ENCODE measurements at regions not wholly inside any gene's neighbourhood (a gene's known extent, or its start where the extent isn't known, plus 50 kb on each side); places are given as distances from the start of the nearest gene placed in this dataset.

DNA sequence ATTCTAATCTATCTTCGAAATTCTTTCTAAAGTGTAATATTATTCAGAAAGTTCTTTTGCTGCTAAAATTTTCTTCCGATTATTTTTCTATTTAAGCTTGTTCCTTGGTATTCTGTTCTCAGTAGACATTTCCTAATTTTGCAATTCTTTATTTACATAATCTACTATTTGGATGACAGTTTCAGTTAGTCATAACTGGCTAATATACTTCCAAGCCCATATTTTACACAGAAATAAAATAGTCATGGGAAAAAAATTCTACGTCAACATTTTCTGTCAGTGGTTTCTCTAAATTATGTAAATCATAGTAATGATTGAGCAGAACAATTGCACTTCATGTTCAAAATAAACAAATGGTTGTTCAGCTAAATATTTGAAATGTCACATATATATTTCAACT, 178.0 kb upstream of the ANKRD50 start:
- H3K36me3 ChIP-seq: no peaks in the 10 kb centered on the region
- no peaks in the 10 kb centered on the region for H3K27me3 ChIP-seq (replicated peaks)
- H3K4me3 ChIP-seq: no peak overlapping the region
- no peak overlapping the region for H3K27ac ChIP-seq
- H3K9me3 ChIP-seq (replicated peaks): no peaks in the 10 kb centered on the region
- no peak for DNase-seq (ENCODE audit: low read depth in 1 of 2, low spot score in 2 of 2)
- H3K4me1 ChIP-seq (replicated peaks): no peaks in the 10 kb centered on the region

GRCh38 chr4:124887739-124888138, 175.2 kb upstream of the ANKRD50 start:
- H3K27ac ChIP-seq: no peak overlapping the region
- H3K36me3 ChIP-seq: no peaks in the 10 kb centered on the region
- H3K9me3 ChIP-seq (replicated peaks): no peaks in the 10 kb centered on the region
- no peak for DNase-seq (ENCODE audit: low read depth in 1 of 2, low spot score in 2 of 2)
- no peaks in the 10 kb centered on the region for H3K27me3 ChIP-seq (replicated peaks)
- H3K4me3 ChIP-seq: no peak overlapping the region
- no peaks in the 10 kb centered on the region for H3K4me1 ChIP-seq (replicated peaks)

GRCh38 chr4:124884316-124884715, 171.8 kb upstream of the ANKRD50 start:
- H3K27ac ChIP-seq: no peak overlapping the region
- H3K27me3 ChIP-seq (replicated peaks): no peaks in the 10 kb centered on the region
- DNase-seq (ENCODE audit: low read depth in 1 of 2, low spot score in 2 of 2): no peak
- no peak overlapping the region for H3K4me3 ChIP-seq
- no peaks in the 10 kb centered on the region for H3K9me3 ChIP-seq (replicated peaks)
- no peaks in the 10 kb centered on the region for H3K36me3 ChIP-seq
- H3K4me1 ChIP-seq (replicated peaks): no peaks in the 10 kb centered on the region

GRCh38 chr4:124883632-124884031, 171.1 kb upstream of the ANKRD50 start:
- Histone ChIP-seq H3K4me3 (no peak overlapping the region), H3K27me3 (replicated peaks) (no peaks in the 10 kb centered on the region), H3K36me3 (no peaks in the 10 kb centered on the region), H3K4me1 (replicated peaks) (no peaks in the 10 kb centered on the region), H3K9me3 (replicated peaks) (no peaks in the 10 kb centered on the region), H3K27ac (no peak overlapping the region)
- no peak for DNase-seq (ENCODE audit: low read depth in 1 of 2, low spot score in 2 of 2)

DNA sequence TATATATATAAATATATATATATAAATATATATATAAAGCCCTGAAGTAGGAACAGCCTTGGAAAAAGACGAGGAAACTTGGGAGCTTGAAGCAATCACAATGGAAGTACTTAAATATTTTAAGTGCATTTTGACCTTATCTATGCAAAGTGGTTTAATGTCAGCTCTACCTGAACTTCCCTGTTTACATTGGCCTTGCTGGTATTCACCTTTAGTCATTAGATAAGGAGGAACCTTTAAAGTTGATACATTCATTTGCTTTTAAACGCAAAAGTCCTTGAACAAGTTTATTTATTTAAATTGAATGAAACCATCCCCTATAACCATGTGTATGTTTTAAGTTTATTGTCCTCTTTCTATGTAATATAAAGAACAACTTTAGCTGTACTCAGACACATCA, 166.7 kb upstream of the ANKRD50 start:
- H3K27ac ChIP-seq: no peak overlapping the region
- no peaks in the 10 kb centered on the region for H3K9me3 ChIP-seq (replicated peaks)
- no peaks in the 10 kb centered on the region for H3K36me3 ChIP-seq
- no peaks in the 10 kb centered on the region for H3K27me3 ChIP-seq (replicated peaks)
- no peaks in the 10 kb centered on the region for H3K4me1 ChIP-seq (replicated peaks)
- no peak for DNase-seq (ENCODE audit: low read depth in 1 of 2, low spot score in 2 of 2)
- no peak overlapping the region for H3K4me3 ChIP-seq

DNA sequence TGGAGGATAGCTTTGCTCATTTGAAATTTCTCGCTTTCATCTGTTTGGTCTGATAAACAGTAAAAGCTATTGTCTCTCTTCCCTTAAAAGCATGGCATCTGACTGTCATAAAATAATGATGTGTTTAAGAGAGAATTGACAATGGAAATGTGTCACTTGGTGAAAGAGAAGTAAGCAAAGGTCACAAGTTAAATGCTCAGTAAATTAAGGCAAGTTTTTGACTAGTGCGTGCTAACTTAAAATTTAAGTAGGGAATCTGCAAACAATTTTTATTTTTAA, 161.6 kb upstream of the ANKRD50 start:
- DNase-seq (ENCODE audit: low read depth in 1 of 2, low spot score in 2 of 2): no peak
- Histone ChIP-seq H3K36me3 (no peaks in the 10 kb centered on the region), H3K4me1 (replicated peaks) (no peaks in the 10 kb centered on the region), H3K27me3 (replicated peaks) (no peaks in the 10 kb centered on the region), H3K4me3 (no peak overlapping the region), H3K27ac (no peak overlapping the region), H3K9me3 (replicated peaks) (no peaks in the 10 kb centered on the region)

DNA sequence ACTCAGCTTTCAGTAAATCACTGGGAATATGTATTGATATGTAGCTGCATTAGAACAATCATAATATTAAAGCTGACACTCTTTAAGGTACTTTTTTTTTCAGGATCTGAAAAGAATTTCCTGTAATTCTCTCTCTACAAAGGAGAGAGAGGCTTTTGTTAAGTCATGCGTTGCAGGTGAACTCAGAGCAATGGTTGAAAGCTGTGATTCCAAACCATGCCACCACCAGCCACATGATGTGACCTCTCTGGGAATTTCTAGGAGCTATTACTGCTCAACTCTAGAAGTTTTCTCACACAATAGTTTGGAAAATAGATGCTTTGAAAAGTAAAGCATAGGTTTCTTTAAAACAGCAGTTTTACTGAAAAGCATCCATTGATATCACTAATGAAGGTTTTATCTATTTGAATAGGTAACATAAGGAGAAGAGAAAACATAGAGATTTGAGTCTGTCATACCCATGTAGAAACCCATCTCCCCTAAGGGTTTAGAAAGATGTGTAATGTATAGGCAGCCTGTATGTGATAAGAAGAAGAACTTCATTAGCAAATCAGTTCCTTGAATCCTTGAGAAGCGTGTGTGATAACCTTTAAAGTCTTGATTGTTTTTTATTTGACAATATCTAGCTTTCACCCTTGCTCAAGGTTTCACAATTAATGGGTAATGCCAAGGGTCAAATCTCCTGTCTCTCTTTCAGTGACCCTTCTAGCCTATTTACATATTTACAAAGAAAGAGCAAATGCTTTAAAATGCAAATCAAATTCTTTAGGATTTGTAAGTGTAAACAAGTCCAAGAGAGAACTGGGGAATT, 161.0 kb upstream of the ANKRD50 start:
- no peaks in the 10 kb centered on the region for H3K27me3 ChIP-seq (replicated peaks)
- H3K27ac ChIP-seq: no peak overlapping the region
- no peaks in the 10 kb centered on the region for H3K4me1 ChIP-seq (replicated peaks)
- DNase-seq (ENCODE audit: low read depth in 1 of 2, low spot score in 2 of 2): no peak
- H3K36me3 ChIP-seq: no peaks in the 10 kb centered on the region
- H3K9me3 ChIP-seq (replicated peaks): no peaks in the 10 kb centered on the region
- no peak overlapping the region for H3K4me3 ChIP-seq

DNA sequence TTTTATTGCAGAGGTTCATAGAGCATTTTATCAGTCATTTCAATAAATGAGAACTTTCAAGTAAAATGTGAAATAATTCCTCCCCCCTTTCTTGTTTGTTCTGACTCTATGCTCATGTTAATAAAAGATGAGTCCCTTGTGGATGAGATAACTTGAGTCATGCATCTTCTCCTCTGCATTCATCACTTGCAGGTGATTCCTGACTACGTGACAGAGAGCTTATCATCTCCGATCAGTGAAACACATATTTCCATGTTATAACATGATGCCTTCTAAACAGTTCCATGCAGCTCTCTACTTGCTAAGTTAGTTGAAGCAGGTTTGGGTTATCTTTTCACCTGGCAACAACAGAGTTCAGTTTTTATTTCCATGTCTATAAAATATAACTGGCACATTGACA, 160.1 kb upstream of the ANKRD50 start:
- no peaks in the 10 kb centered on the region for H3K9me3 ChIP-seq (replicated peaks)
- H3K27ac ChIP-seq: no peak overlapping the region
- DNase-seq (ENCODE audit: low read depth in 1 of 2, low spot score in 2 of 2): no peak
- no peaks in the 10 kb centered on the region for H3K27me3 ChIP-seq (replicated peaks)
- no peaks in the 10 kb centered on the region for H3K36me3 ChIP-seq
- no peak overlapping the region for H3K4me3 ChIP-seq
- no peaks in the 10 kb centered on the region for H3K4me1 ChIP-seq (replicated peaks)

GRCh38 chr4:124869961-124870495, 157.5 kb upstream of the ANKRD50 start:
- no peaks in the 10 kb centered on the region for H3K9me3 ChIP-seq (replicated peaks)
- no peak overlapping the region for H3K4me3 ChIP-seq
- no peaks in the 10 kb centered on the region for H3K36me3 ChIP-seq
- DNase-seq (ENCODE audit: low read depth in 1 of 2, low spot score in 2 of 2): no peak
- no peaks in the 10 kb centered on the region for H3K27me3 ChIP-seq (replicated peaks)
- no peak overlapping the region for H3K27ac ChIP-seq
- no peaks in the 10 kb centered on the region for H3K4me1 ChIP-seq (replicated peaks)

- H3K27me3 ChIP-seq (replicated peaks): no peaks in the 10 kb centered on the region
- H3K9me3 ChIP-seq (replicated peaks): no peaks in the 10 kb centered on the region
- H3K27ac ChIP-seq: no peak overlapping the region
- H3K4me1 ChIP-seq (replicated peaks): no peaks in the 10 kb centered on the region
- no peak for DNase-seq (ENCODE audit: low read depth in 1 of 2, low spot score in 2 of 2)
- H3K36me3 ChIP-seq: no peaks in the 10 kb centered on the region
- no peak overlapping the region for H3K4me3 ChIP-seq
These were observed 156.0 kb upstream of the ANKRD50 start for GRCh38 chr4:124868495-124868894.

DNA sequence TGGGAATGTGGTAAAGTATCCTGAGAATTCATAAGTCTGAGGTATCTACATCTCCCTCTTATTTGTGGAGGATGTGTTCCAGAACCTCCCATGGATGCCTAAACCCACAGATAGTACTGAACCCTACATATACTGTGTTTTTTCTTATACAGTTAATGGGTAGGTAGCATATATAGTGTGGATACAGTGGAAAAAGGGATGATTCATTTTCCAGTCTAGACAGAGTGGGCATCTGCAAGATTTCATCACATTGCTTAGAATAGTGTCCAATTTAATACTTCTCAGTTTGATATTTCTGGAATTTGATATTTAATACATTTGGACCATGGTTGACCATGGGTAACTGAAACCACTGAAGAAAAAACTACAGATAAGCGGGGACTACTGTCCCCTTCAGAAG, 155.0 kb upstream of the ANKRD50 start:
- Histone ChIP-seq H3K36me3 (no peaks in the 10 kb centered on the region), H3K4me1 (replicated peaks) (no peaks in the 10 kb centered on the region), H3K27me3 (replicated peaks) (no peaks in the 10 kb centered on the region), H3K9me3 (replicated peaks) (no peaks in the 10 kb centered on the region), H3K27ac (no peak overlapping the region), H3K4me3 (no peak overlapping the region)
- no peak for DNase-seq (ENCODE audit: low read depth in 1 of 2, low spot score in 2 of 2)

GRCh38 chr4:124866301-124866700, 153.8 kb upstream of the ANKRD50 start:
- Histone ChIP-seq H3K36me3 (no peaks in the 10 kb centered on the region), H3K27ac (no peak overlapping the region), H3K9me3 (replicated peaks) (no peaks in the 10 kb centered on the region), H3K4me1 (replicated peaks) (no peaks in the 10 kb centered on the region), H3K27me3 (replicated peaks) (no peaks in the 10 kb centered on the region), H3K4me3 (no peak overlapping the region)
- DNase-seq (ENCODE audit: low read depth in 1 of 2, low spot score in 2 of 2): no peak

DNA sequence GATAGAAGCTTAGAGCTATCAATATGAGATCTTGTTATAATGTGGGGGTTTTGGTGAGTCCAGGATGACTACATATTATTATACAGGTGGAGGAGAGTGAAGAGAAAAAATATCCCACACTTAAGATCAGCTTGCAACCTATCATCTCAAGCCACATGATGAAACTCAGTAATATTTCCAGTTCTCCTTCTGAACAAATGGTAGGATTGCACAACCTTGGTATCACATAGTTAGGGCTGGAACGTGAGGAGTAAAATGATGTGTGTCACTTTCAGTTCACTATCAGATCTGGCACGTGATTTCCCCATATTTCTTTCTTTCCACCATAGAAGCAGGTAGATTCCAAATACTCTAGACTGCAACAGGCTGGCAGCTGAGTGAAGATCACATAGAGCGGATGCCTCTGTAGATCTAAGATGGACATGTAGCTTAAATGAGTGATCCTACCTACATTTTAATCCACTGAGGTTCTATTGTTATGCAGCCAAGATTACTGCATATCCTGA, 150.6 kb upstream of the ANKRD50 start:
- no peak overlapping the region for H3K27ac ChIP-seq
- H3K4me1 ChIP-seq (replicated peaks): no peaks in the 10 kb centered on the region
- H3K27me3 ChIP-seq (replicated peaks): no peaks in the 10 kb centered on the region
- H3K36me3 ChIP-seq: no peaks in the 10 kb centered on the region
- no peak for DNase-seq (ENCODE audit: low read depth in 1 of 2, low spot score in 2 of 2)
- no peak overlapping the region for H3K4me3 ChIP-seq
- H3K9me3 ChIP-seq (replicated peaks): no peaks in the 10 kb centered on the region

- H3K27me3 ChIP-seq (replicated peaks): no peaks in the 10 kb centered on the region
- DNase-seq (ENCODE audit: low read depth in 1 of 2, low spot score in 2 of 2): no peak
- H3K9me3 ChIP-seq (replicated peaks): no peaks in the 10 kb centered on the region
- no peak overlapping the region for H3K4me3 ChIP-seq
- H3K36me3 ChIP-seq: no peaks in the 10 kb centered on the region
- no peaks in the 10 kb centered on the region for H3K4me1 ChIP-seq (replicated peaks)
- H3K27ac ChIP-seq: no peak overlapping the region
These were observed 149.7 kb upstream of the ANKRD50 start for GRCh38 chr4:124862261-124862660.

DNA sequence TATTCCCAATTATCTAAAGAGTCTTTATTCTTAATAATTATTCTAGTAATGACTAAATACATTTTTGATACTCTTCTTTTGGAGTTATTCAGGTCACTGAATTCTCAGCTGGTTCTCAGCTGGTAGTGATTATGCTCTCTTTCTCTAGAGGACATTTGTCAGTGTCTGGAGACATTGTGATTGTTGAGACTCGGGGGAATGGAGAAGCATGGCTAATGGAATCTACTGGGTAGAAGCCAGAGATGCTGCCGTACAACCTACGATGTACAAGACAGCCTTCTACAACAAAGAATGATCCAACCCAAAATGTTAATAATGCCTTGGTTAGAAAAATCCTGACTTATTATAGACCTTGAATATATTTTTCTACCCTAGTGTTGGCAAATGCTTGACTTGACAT, 149.2 kb upstream of the ANKRD50 start:
- no peak for DNase-seq (ENCODE audit: low read depth in 1 of 2, low spot score in 2 of 2)
- no peaks in the 10 kb centered on the region for H3K4me1 ChIP-seq (replicated peaks)
- H3K9me3 ChIP-seq (replicated peaks): no peaks in the 10 kb centered on the region
- H3K27ac ChIP-seq: no peak overlapping the region
- no peaks in the 10 kb centered on the region for H3K36me3 ChIP-seq
- H3K4me3 ChIP-seq: no peak overlapping the region
- H3K27me3 ChIP-seq (replicated peaks): no peaks in the 10 kb centered on the region
